ENCODE measurements at regions not wholly inside any gene's neighbourhood (a gene's known extent, or its start where the extent isn't known, plus 50 kb on each side); places are given as distances from the start of the nearest gene placed in this dataset.
"Not testable (repeated sequence)": the region's sequence is repeated elsewhere in the genome, so short reads cannot be mapped to it uniquely, and the experiment has no call there.

GRCh38 chr7:142566271-142566670 is 183.0 kb upstream of the PRSS1 start:
- Histone ChIP-seq H3K4me3 (ENCODE audit: control insufficient read depth in 2 of 3, extremely low read depth in 1 of 3, insufficient read depth in 2 of 3, low read depth in 1 of 3, low read length in 3 of 3) (no peak overlapping the region), H2AFZ (ENCODE audit: control insufficient read depth, low read length) (no peak overlapping the region), H3K79me2 (ENCODE audit: control insufficient read depth, insufficient read depth, low read length) (no peaks in the 10 kb centered on the region), H3K9me1 (ENCODE audit: control insufficient read depth, extremely low read depth, insufficient read depth, low read length) (no peaks in the 10 kb centered on the region), H3K4me1 (ENCODE audit: control insufficient read depth, extremely low read depth, insufficient read depth, low read length) (peaks cover 10% of the 10 kb centered on the region), H3K4me2 (ENCODE audit: control insufficient read depth, extremely low read depth, insufficient read depth, low read depth, low read length) (no peak overlapping the region), H3K9me3 (ENCODE audit: control insufficient read depth, low read depth, low read length) (no peaks in the 10 kb centered on the region), H3K36me3 (ENCODE audit: control insufficient read depth in 2 of 2, extremely low read depth in 1 of 2, insufficient read depth in 2 of 2, low read length in 2 of 2) (no peaks in the 10 kb centered on the region), H3K27me3 (ENCODE audit: control insufficient read depth, extremely low read depth, insufficient read depth, low read length) (no peaks in the 10 kb centered on the region), H3K9ac (ENCODE audit: control insufficient read depth, extremely low read depth, insufficient read depth, low read length) (no peak overlapping the region), H4K20me1 (ENCODE audit: control insufficient read depth, extremely low read depth, insufficient read depth, low read length) (no peaks in the 10 kb centered on the region), H3K27ac (ENCODE audit: control insufficient read depth, insufficient read depth, low read length) (no peak overlapping the region)
- TF ChIP-seq CTCF (optimal IDR thresholded peaks at IDR 0.05 in 1 of 3, IDR thresholded peaks at IDR 0.05 in 1 of 3, conservative IDR thresholded peaks at IDR 0.05 in 1 of 3; ENCODE audit: extremely low read depth in 1 of 3, insufficient read depth in 2 of 3, low read length in 3 of 3): no peak
- FAIRE-seq: no peak
- dilution Hi-C loops (cut with MboI; ENCODE audit: extremely low pct_ligation_motif_present, low sequenced_read_pairs): no loop called here
- DNase-seq (ENCODE audit: low read depth, low spot score): no peak

GRCh38 chr7:142564125-142564524 is 185.1 kb upstream of the PRSS1 start:
- FAIRE-seq; dilution Hi-C loops (cut with MboI; ENCODE audit: extremely low pct_ligation_motif_present, low sequenced_read_pairs): not testable (repeated sequence)

GRCh38 chr7:142563470-142563869 is 185.8 kb upstream of the PRSS1 start:
- Histone ChIP-seq H3K79me2 (ENCODE audit: control insufficient read depth, insufficient read depth, low read length) (no peaks in the 10 kb centered on the region), H3K36me3 (ENCODE audit: control insufficient read depth in 2 of 2, extremely low read depth in 1 of 2, insufficient read depth in 2 of 2, low read length in 2 of 2) (no peaks in the 10 kb centered on the region), H3K27me3 (ENCODE audit: control insufficient read depth, extremely low read depth, insufficient read depth, low read length) (no peaks in the 10 kb centered on the region), H3K9ac (ENCODE audit: control insufficient read depth, extremely low read depth, insufficient read depth, low read length) (no peak overlapping the region), H3K4me3 (ENCODE audit: control insufficient read depth in 2 of 3, extremely low read depth in 1 of 3, insufficient read depth in 2 of 3, low read depth in 1 of 3, low read length in 3 of 3) (no peak overlapping the region), H2AFZ (ENCODE audit: control insufficient read depth, low read length) (no peak overlapping the region), H3K4me2 (ENCODE audit: control insufficient read depth, extremely low read depth, insufficient read depth, low read depth, low read length) (no peak overlapping the region), H3K9me1 (ENCODE audit: control insufficient read depth, extremely low read depth, insufficient read depth, low read length) (no peaks in the 10 kb centered on the region), H3K9me3 (ENCODE audit: control insufficient read depth, low read depth, low read length) (no peaks in the 10 kb centered on the region), H3K4me1 (ENCODE audit: control insufficient read depth, extremely low read depth, insufficient read depth, low read length) (peaks cover 6% of the 10 kb centered on the region), H3K27ac (ENCODE audit: control insufficient read depth, insufficient read depth, low read length) (no peak overlapping the region), H4K20me1 (ENCODE audit: control insufficient read depth, extremely low read depth, insufficient read depth, low read length) (no peaks in the 10 kb centered on the region)
- TF ChIP-seq CTCF (optimal IDR thresholded peaks at IDR 0.05 in 1 of 3, IDR thresholded peaks at IDR 0.05 in 1 of 3, conservative IDR thresholded peaks at IDR 0.05 in 1 of 3; ENCODE audit: extremely low read depth in 1 of 3, insufficient read depth in 2 of 3, low read length in 3 of 3): no peak
- no peak for TF ChIP-seq EZH2 (IDR thresholded peaks at IDR 0.05; ENCODE audit: low read length)
- FAIRE-seq (no peak), DNase-seq (ENCODE audit: low read depth, low spot score) (no peak)
- dilution Hi-C loops (cut with MboI; ENCODE audit: extremely low pct_ligation_motif_present, low sequenced_read_pairs): no loop called here

More at GRCh38 chr7:142564125-142564524, 185.1 kb upstream of the PRSS1 start:
- not testable (repeated sequence) for H3K27me3 ChIP-seq (ENCODE audit: control insufficient read depth, extremely low read depth, insufficient read depth, low read length); H3K4me2 ChIP-seq (ENCODE audit: control insufficient read depth, extremely low read depth, insufficient read depth, low read depth, low read length); H3K36me3 ChIP-seq (ENCODE audit: control insufficient read depth in 2 of 2, extremely low read depth in 1 of 2, insufficient read depth in 2 of 2, low read length in 2 of 2); H4K20me1 ChIP-seq (ENCODE audit: control insufficient read depth, extremely low read depth, insufficient read depth, low read length); H2AFZ ChIP-seq (ENCODE audit: control insufficient read depth, low read length); H3K4me3 ChIP-seq (ENCODE audit: control insufficient read depth in 2 of 3, extremely low read depth in 1 of 3, insufficient read depth in 2 of 3, low read depth in 1 of 3, low read length in 3 of 3); H3K79me2 ChIP-seq (ENCODE audit: control insufficient read depth, insufficient read depth, low read length); DNase-seq (ENCODE audit: low read depth, low spot score); H3K27ac ChIP-seq (ENCODE audit: control insufficient read depth, insufficient read depth, low read length); H3K9ac ChIP-seq (ENCODE audit: control insufficient read depth, extremely low read depth, insufficient read depth, low read length); H3K9me1 ChIP-seq (ENCODE audit: control insufficient read depth, extremely low read depth, insufficient read depth, low read length); H3K9me3 ChIP-seq (ENCODE audit: control insufficient read depth, low read depth, low read length)
- peaks cover 10% of the 10 kb centered on the region for H3K4me1 ChIP-seq (ENCODE audit: control insufficient read depth, extremely low read depth, insufficient read depth, low read length)
